ENCODE measurements at regions not wholly inside any gene's neighbourhood (a gene's known extent, or its start where the extent isn't known, plus 50 kb on each side); places are given as distances from the start of the nearest gene placed in this dataset.
A peak's percentile ranks its signal among the peaks of the same experiment; 100 is the strongest.

DNA sequence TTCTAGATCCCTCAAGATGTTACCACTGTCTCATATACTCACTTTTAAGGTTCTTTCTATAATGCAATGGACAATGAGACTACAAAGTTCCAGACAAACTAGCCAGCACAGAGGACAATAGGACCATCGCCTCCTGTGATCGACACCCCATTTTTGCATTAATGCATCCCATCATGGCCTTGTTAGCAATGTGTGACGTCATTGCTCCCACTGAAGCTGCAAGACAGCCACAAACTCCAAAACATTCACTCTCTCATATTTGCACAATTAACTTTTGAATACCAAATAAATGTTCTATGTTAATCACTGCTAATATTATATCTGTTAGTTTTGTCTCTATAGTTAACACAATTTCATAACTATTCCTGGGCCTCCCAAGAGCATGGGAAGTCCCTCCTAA lies 88.8 kb upstream of the TMEM72 start:
- no peak for DNase-seq (ENCODE audit: low read depth)

DNA sequence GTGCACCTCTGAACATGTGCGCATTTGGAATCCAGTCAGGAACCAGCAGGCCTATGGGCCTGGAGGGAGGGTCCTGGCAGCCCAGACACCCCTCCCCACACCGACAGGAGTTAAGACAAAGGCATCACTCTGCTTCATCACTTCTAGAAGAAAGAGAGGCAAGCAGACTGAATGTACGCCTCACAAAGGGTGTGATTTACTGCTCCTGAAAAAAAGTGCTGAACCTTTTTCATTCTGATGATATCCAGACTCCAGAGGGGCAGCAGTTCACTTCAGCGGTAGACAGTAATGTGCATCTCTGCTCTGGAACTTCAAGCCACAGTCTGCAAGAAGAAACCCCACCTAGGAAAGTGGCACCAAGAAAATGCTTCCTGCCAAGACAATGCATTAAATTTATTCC lies 88.2 kb upstream of the TMEM72 start:
- DNase-seq (ENCODE audit: low read depth), result no peak

GRCh38 chr10:44824607-44825006 lies 86.5 kb upstream of the TMEM72 start:
- DNase-seq (ENCODE audit: low read depth), result peak; percentile 23

DNA sequence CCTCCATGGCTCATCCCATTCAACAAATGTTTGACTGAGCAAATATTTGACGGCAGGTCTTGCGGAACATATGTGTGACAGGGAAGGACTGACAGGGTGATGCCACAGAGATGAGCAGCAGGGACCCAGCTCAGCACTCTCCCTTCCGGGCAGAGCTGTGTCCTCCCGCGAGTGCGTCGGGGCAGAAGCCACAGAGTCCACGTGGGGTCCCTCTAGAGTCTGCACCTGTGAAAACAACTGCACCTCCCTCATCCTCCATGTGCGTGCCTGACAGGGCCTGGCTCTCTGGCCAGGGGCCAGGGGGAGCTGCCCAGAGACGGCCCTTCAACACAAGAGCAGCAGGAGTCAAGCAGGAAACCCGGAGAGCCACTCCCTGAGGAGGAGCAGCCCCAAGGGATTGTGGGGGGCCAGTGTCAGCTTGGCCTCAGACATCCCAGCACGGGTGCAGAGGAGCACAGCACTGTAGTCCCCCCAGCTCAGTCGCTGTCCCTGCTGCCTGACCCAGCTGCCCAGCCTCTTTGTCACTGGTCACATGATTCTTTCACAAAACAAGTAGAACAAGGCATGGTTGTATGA lies 83.6 kb upstream of the TMEM72 start:
- DNase-seq (ENCODE audit: low read depth), result no peak

DNA sequence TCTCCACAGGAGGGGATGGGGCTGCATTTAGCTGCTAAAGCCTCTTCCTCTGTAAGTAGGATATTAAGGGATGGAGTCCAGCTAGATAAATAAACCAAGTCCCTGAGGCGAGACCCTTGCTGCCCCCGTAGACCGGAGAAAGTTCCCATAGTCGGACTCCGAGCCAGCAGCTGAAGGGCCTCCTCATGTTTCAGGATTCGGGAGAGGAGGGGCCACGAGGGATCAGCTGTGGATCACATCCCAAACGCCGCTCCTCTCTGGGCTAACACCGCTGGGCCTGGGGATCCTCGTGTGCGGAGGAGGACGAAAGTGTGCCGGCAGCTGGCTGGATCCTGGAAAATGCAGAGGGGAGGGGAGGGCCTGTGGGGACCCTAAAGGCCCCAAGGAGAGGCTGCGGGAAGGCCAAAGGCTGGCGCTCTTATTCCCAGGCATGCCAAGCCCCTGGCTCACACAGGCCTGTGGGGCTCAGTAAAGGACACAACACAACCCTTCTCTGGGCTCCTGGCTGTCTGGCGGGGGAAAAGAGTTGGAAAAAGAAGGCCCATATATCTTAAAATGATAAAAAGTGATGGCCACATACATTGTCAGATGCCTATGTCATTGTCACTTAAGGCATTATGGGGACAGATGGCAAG lies 82.5 kb upstream of the TMEM72 start:
- DNase-seq (ENCODE audit: low read depth), result no peak

GRCh38 chr10:44829426-44829825 lies 81.7 kb upstream of the TMEM72 start:
- no peak for DNase-seq (ENCODE audit: low read depth)

DNA sequence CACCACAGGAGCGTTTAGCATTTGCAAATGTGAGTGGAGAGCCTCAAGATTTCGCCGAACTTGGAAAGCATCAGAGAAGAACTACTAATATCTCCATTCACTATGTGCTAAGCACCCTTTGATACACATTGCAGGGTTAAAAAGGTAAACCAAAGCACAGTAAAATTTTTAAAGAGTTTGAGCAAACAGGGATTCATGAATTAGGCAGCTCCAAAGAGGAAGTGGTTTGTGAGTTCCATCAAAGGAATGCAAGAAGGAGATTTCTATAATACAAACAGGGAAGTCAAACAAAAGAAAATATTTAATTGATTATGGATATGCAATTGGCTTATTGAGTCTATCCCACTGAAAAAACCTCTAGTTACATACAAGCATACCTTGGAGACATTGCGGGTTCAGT lies 81.1 kb upstream of the TMEM72 start:
- peak; percentile 76 for DNase-seq (ENCODE audit: low read depth)

GRCh38 chr10:44831581-44831980 lies 79.6 kb upstream of the TMEM72 start:
- no peak for DNase-seq (ENCODE audit: low read depth)

DNA sequence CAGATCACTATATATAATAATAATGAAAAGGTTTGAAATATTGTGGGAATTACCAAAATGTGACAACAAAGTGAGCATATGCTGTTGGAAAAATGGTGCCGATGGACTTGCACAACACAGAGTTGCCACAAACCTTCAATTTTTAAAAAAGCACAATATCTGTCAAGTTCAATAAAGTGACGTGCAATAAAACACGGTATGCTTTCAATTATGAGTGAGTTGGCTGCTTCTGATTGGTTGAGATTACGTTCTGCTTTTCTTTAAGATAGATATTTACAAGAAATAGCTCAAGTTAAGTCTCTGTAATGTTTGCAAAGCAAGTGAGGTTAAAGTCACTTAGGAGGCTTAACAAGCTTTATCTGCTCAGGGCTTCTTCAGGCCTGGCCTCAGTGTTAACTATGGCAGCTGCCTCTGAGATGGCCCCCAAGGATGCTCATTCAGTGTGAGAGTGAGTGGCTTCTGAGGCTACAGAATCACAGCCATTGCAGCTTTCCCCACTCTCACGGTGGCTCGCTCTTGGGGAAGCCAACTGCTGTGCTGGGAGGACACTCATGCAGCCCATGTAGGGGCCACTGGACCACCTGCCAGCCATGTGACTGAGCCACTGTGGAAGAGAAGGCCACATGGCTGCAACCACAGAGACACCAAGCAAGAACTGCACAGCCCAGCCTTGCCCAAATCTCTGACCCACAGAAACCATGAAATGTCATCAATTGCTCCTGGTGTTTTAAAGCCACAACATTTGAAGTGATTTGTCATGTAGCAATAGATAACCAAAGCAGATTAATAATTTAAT lies 78.3 kb upstream of the TMEM72 start:
- peak; percentile 91 for DNase-seq (ENCODE audit: low read depth)

GRCh38 chr10:44834131-44834530 lies 77.0 kb upstream of the TMEM72 start:
- no peak for DNase-seq (ENCODE audit: low read depth)

DNA sequence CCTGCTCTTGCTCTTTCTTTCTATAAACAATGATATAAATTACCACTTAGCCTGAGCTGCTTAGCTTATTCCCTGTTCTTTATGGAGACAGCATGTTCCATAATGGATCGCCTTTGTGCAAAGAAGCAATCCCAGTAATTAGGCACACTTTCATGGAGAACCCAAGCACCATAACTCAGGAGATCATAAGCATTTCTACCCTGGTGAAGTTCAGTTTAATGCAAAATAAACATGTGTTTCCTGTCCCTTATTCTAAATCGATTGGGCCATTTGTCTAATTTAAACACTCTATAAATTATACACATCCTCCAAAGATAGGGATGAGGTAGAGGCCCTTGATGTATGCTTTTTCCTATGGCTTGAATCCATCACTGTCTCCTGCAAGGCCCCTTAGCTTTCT lies 75.8 kb upstream of the TMEM72 start:
- no peak for DNase-seq (ENCODE audit: low read depth)

DNA sequence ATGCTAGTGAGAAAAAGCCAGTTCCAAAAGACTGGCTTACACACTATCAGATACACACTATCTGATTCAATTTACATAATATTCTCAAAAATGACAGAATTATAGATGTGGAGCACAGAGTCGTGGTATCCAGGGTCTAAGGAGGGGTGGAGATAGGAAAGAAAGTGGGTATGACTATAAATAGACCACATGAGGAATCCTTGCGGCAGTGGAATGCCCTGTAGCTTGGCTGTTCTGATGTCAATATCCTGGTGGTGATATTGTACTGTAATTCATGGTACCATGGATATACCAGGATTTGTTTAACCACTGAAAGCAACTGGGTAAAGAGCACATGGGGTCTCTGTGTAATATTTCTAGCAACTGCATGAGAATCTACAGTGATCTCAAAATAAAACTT lies 67.7 kb upstream of the TMEM72 start:
- DNase-seq (ENCODE audit: low read depth), result no peak

DNA sequence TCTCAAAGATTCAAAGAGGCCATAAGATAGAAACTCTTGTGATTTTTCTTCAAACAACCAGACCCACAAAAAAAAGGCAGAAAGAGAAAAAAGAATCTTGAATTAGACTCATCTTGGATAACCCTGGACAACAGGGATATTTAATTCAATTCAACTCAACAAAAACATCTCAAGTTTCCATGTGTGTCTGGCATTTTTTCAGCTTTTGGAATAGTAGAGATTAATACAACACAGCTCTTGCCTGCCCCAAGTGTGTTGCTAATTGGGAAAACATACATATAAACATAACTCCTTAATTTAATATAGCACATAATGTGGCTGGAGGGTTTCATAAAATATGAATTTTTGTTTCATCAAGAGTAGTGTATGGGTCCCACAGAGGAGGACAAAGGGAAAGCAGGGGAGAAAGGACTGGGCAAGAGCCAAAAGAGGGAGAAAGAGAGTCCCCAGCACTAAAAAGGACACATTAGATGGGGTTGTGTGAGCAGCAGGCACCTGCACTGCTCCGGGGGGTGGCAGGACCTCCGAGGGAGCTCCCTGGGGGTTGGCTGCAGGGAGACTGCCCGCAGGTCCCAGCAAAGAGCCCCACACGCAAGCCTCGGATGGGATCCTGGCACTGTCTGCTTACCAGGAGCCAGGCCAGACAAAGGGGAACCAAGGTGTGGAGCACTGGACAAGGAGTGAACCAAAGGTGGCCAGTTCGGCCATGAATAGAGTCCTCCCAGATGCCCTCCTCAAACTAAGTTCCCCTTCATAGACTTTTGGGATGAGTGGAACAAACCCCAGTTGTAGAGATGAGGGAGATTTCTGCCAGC lies 65.6 kb upstream of the TMEM72 start:
- no peak for DNase-seq (ENCODE audit: low read depth)

- no peak for DNase-seq (ENCODE audit: low read depth)
These were observed 64.0 kb upstream of the TMEM72 start for GRCh38 chr10:44847110-44847509.

DNA sequence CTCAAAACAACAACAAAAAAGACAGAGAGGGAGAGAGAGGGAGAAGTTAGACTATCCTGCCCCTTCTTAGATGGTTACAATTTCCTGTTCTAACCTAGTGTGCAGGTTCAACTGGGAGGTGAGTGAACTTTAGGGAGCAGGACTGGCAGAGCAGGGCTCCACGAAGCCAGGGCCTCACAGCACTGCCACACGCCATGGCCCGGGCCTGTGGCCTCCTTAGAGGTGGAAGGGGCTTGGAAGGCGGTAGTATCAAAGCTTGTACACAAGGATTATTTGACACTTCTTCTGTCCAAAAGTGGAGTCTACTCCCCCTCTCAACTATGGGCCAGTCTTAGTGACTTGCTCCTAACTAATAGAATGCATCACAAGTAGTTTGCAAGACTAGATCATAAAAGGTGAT lies 62.9 kb upstream of the TMEM72 start:
- DNase-seq (ENCODE audit: low read depth), result no peak

DNA sequence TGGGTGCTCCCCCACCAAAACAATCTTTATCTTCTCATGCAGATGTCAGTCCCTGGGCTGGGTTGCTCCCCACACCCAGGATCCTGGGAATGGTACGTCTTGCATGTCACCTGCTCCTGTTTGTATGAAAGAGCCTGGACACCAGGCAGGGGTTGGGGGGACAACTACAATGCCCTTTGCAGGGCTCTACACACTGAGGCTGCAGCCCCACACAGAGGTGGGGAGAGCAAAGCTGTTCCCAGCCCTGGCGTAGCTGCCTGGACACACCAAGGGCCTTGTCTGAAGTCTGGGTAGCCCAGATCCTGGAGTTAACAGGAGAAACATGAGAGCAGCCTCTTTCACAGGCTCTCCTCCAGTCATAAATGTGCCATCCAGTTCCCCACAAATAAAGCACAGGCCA lies 61.2 kb upstream of the TMEM72 start:
- no peak for DNase-seq (ENCODE audit: low read depth)

DNA sequence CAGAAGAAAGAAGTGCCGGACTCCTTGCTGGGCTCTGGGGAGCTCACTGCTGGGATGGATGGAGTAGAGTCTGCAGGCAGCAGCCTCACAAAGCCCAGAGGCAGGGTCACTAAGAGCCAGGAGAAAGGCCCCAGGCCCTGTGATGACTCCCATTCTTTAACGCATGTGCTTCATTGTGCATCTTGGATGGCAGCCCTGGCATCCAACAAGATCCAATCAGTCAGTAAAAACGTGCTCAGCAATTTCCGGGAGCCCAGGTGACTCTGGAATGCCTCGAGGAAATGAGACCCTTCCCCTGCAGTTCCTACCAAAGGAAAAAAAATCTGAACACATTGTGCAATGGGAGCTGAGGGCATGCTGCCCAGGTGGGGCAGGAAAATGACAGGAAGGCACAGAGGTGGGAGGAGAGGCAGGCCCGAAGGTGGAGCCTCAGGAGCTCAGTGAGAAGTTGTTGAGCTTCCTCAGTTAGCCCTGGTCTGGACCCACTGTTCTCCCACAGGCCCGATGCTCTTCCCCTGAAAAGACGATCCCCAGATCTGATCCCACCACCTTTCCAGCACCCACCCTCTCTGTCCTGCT lies 60.7 kb upstream of the TMEM72 start:
- DNase-seq (ENCODE audit: low read depth), result no peak

DNA sequence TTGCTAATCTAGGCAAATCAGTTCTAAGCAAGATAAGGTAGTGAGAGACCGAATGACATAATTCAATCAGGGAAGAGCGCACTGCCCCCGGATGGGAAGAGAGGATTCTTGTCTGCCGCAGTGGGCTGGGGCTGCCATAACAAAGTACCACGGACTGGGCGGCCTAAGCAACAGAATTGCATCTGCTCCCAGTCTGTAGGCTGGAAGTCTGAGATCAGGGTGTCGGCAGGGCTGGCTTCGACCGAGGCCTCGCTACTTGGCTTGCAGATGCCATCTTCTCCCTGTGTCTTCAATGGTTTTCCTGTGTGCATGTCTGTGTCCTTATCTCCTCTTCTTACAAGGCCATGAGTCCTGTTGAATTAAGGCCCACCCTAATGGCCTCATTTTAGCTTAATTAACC lies 59.7 kb upstream of the TMEM72 start:
- DNase-seq (ENCODE audit: low read depth), result no peak

DNA sequence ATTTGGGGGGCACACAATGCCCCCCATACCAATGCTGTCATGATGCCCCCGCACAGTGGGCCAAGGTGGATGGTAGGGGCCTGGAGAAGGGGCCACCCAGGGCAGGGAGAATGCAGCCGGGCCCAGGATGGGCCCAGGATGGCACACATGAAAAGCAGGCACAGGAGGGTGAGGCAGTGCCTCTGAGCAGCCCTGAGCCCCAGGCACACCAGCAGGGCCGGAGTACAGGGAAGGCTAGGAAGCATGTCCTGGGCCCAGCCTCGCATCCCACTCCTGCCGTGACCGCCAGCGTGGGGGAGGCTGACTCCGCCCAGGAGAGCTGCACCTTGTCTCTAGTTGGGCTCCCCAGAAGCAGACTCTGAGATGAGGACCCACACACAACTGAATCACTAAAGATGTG lies 59.3 kb upstream of the TMEM72 start:
- no peak for DNase-seq (ENCODE audit: low read depth)

DNA sequence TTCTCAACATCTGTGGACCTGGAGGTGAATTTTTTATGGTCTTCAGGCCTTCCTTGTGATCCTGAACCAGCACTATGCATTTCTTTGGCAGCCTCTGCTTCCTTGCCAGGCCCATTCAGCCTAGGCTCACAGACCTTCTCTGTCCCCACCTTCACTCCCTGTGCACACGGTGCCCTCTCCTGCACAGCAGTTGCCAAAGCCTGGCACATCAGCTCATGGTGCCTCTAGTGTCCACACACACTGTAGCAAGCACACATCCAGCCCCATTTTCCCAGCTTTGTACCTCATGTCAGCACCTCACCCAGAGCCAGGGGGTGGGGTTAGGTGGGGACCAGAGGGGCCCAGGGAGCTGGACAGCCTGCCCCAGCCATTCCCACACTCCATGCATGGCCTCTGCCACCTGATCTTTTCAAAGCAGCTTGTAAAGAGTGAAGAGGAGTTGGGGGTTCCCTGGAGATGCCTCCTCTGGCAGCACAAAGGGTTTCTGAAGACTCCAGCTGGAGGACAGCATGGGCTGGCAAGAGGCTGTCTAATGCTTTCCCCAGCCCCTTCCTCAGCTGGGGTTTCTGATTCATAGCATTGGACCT lies 57.9 kb upstream of the TMEM72 start:
- DNase-seq (ENCODE audit: low read depth), result peak; percentile 76

GRCh38 chr10:44853796-44854195 lies 57.3 kb upstream of the TMEM72 start:
- DNase-seq (ENCODE audit: low read depth), result no peak
